ENCODE measurements at regions not wholly inside any gene's neighbourhood (a gene's known extent, or its start where the extent isn't known, plus 50 kb on each side); places are given as distances from the start of the nearest gene placed in this dataset.

- TF ChIP-seq ZNF274 (IDR thresholded peaks at IDR 0.05; ENCODE audit: low read depth, low read length) (no peak), ELF1 (IDR thresholded peaks at IDR 0.05; ENCODE audit: borderline replicate concordance, low read depth) (no peak; the same call in 1 of the 2 replicates), SIN3A (IDR thresholded peaks at IDR 0.05; ENCODE audit: low read depth) (no peak; the same call in none of the 2 replicates), ZFX (IDR thresholded peaks at IDR 0.05) (no peak), POLR2AphosphoS5 (IDR thresholded peaks at IDR 0.05; ENCODE audit: low read depth, low read length) (0 out of 2 replicates have a peak, but pooled peaks have one; percentile 42)
These were observed 126.8 kb upstream of the STC2 start (continued) for GRCh38 chr5:173454736-173455598.

DNA sequence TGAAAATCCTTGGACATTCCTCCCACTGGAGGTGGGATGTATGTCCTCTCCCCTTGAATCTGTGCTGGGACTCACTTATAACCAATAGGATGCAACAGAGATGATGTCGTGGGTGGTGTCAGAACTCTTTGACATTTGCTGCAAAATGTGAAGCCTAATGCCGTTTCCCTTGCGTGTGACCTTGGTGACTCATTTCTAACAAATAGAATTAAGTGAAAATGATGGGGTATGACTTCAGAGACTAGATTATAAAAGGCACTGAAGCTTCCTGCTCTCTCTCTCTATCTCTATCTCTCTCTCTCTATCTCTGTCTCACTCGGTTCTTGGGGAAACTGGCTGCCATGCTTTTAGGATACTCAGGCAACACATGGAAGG is 126.1 kb upstream of the STC2 start:
- Histone ChIP-seq H3K27me3 (ENCODE audit: insufficient read depth, low read length) (no peaks in the 10 kb centered on the region), H3K36me3 (ENCODE audit: control insufficient read depth in 1 of 2, insufficient read depth in 2 of 2, low read length in 2 of 2) (no peaks in the 10 kb centered on the region), H3K9me2 (ENCODE audit: insufficient read depth) (no peaks in the 10 kb centered on the region), H3K4me2 (ENCODE audit: low read length) (peak overlapping the region; percentile 54), H3K4me1 (ENCODE audit: control insufficient read depth in 1 of 2, insufficient read depth in 2 of 2, low read length in 2 of 2) (peaks cover 50 to 74% of the 10 kb centered on the region in 2 experiments), H3K79me2 (ENCODE audit: insufficient read depth, low read length) (no peaks in the 10 kb centered on the region), H2AFZ (ENCODE audit: low read depth, low read length, poor library complexity, severe bottlenecking) (no peak overlapping the region), H4K20me1 (ENCODE audit: insufficient read depth) (no peaks in the 10 kb centered on the region), H3K27ac (ENCODE audit: low read depth, low read length) (peak overlapping the region; percentile 84), H3K9ac (ENCODE audit: low read length) (peak overlapping the region; percentile 57), H3K9me3 (ENCODE audit: control insufficient read depth in 1 of 2, insufficient read depth in 1 of 2, low read depth in 1 of 2, low read length in 2 of 2) (no peaks in the 10 kb centered on the region), H3K4me3 (replicated peaks in 1 of 2; ENCODE audit: low read depth in 1 of 2, low read length in 2 of 2) (peak overlapping the region in 1 of 2 experiments; percentile 9; a peak in 2 of 4 replicates)
- no peak for DNase-seq (ENCODE audit: low read depth, low spot score)
- ChIA-PET RAD21 (ENCODE audit: low non-redundant PET in 1 of 2, low total read pairs in 2 of 2, uncharacterized antibody in 2 of 2, unreplicated experiment in 2 of 2) (no interaction called here), POLR2A (interaction anchor here (0.7 to 2.0 kb wide), 3 partner anchors 27 to 126 kb away, joined by 5 to 7 read pairs (median 6); partner anchors contain the start of gene STC2), CTCF (interaction anchor here (1.4 kb wide), 1 partner anchor 118 kb away, joined by 5 read pairs; no protein-coding TSS in a partner anchor)
- BruUV-seq (replicated peaks) = no TSS peak
- intact Hi-C loops (cut with micrococcal nuclease) = loop anchor here (5.0 kb wide), 1 partner anchor 127 kb away; the partner anchor contains the start of gene STC2
- ATAC-seq = peak; percentile 8; the same call in 1 of the 2 replicates
- TF ChIP-seq SP1 (IDR thresholded peaks at IDR 0.05; ENCODE audit: low read depth) (peak; percentile 20; the same call in 1 of the 2 replicates), TCF7L2 (IDR thresholded peaks at IDR 0.05; ENCODE audit: borderline replicate concordance, extremely low read depth, insufficient read depth, insufficient read length) (no peak), POLR2AphosphoS5 (IDR thresholded peaks at IDR 0.05; ENCODE audit: low read depth, low read length) (no peak)

Data from HCT116 (cell line).